ENCODE measurements at regions not wholly inside any gene's neighbourhood (a gene's known extent, or its start where the extent isn't known, plus 50 kb on each side); places are given as distances from the start of the nearest gene placed in this dataset.

- Histone ChIP-seq H3K23ac (ENCODE audit: low read length) (no peak overlapping the region), H4K91ac (ENCODE audit: low read depth, low read length) (no peak overlapping the region), H4K8ac (ENCODE audit: low read depth, low read length) (no peak overlapping the region), H3K27ac (ENCODE audit: low read depth, low read length) (no peak overlapping the region), H2BK120ac (ENCODE audit: insufficient read depth, low read length, poor library complexity) (no peak overlapping the region), H2AK5ac (ENCODE audit: low read length) (no peak overlapping the region), H2BK5ac (ENCODE audit: low read depth, low read length, poor library complexity) (no peak overlapping the region), H4K12ac (ENCODE audit: low read depth, low read length) (no peak overlapping the region), H2AFZ (ENCODE audit: insufficient read depth, low read length, poor library complexity) (no peak overlapping the region), H3K79me2 (ENCODE audit: control insufficient read depth, insufficient read depth, low read length, poor library complexity) (no peaks in the 10 kb centered on the region), H3K36me3 (ENCODE audit: control insufficient read depth in 1 of 2, insufficient read depth in 2 of 2, low read length in 2 of 2) (no peaks in the 10 kb centered on the region), H3K4ac (ENCODE audit: low read depth, low read length) (no peak overlapping the region), H3K27me3 (ENCODE audit: insufficient read depth, low read length) (no peaks in the 10 kb centered on the region), H2BK12ac (ENCODE audit: low read length) (no peak overlapping the region), H3K4me2 (ENCODE audit: low read length) (no peak overlapping the region), H3K14ac (ENCODE audit: low read length) (no peak overlapping the region), H3K79me1 (ENCODE audit: low read length) (no peaks in the 10 kb centered on the region), H3K9ac (ENCODE audit: low read length) (no peak overlapping the region), H3K4me1 (ENCODE audit: control insufficient read depth in 1 of 2, insufficient read depth in 2 of 2, low read length in 2 of 2) (no peaks in the 10 kb centered on the region), H3K4me3 (ENCODE audit: low read depth, low read length) (no peak overlapping the region), H3K9me3 (ENCODE audit: insufficient read depth, low read depth, low read length) (no peaks in the 10 kb centered on the region), H3K18ac (ENCODE audit: low read length) (no peak overlapping the region)
- DNase-seq = peak; percentile 83 to 85
- no CpG with 5 or more reads among the region's 6 CpGs for WGBS (ENCODE audit: extremely low coverage, insufficient coverage, insufficient read length)
Observed at GRCh38 chr11:104327861-104328511, 164.0 kb upstream of the PDGFD start.

- H3K4me3 ChIP-seq (ENCODE audit: low read depth, low read length) = no peak overlapping the region
- H2AK5ac ChIP-seq (ENCODE audit: low read length) = no peak overlapping the region
- H3K9ac ChIP-seq (ENCODE audit: low read length) = no peak overlapping the region
- no peak overlapping the region for H4K12ac ChIP-seq (ENCODE audit: low read depth, low read length)
- no CpG with 5 or more reads among the region's 1 CpG for WGBS (ENCODE audit: extremely low coverage, insufficient coverage, insufficient read length)
- H3K18ac ChIP-seq (ENCODE audit: low read length) = no peak overlapping the region
- no peak overlapping the region for H3K4me2 ChIP-seq (ENCODE audit: low read length)
- no peak overlapping the region for H4K91ac ChIP-seq (ENCODE audit: low read depth, low read length)
- H3K4me1 ChIP-seq (ENCODE audit: control insufficient read depth in 1 of 2, insufficient read depth in 2 of 2, low read length in 2 of 2) = peaks cover 0 to 2% of the 10 kb centered on the region in 2 experiments
- no peak for DNase-seq
- no peak overlapping the region for H2AFZ ChIP-seq (ENCODE audit: insufficient read depth, low read length, poor library complexity)
- no peaks in the 10 kb centered on the region for H3K9me3 ChIP-seq (ENCODE audit: insufficient read depth, low read depth, low read length)
- H3K14ac ChIP-seq (ENCODE audit: low read length) = no peak overlapping the region
- no peak overlapping the region for H3K4ac ChIP-seq (ENCODE audit: low read depth, low read length)
- H3K79me2 ChIP-seq (ENCODE audit: control insufficient read depth, insufficient read depth, low read length, poor library complexity) = no peaks in the 10 kb centered on the region
- H3K27ac ChIP-seq (ENCODE audit: low read depth, low read length) = no peak overlapping the region
- no peaks in the 10 kb centered on the region for H3K36me3 ChIP-seq (ENCODE audit: control insufficient read depth in 1 of 2, insufficient read depth in 2 of 2, low read length in 2 of 2)
- no peak overlapping the region for H2BK12ac ChIP-seq (ENCODE audit: low read length)
- no peak overlapping the region for H2BK120ac ChIP-seq (ENCODE audit: insufficient read depth, low read length, poor library complexity)
- H3K79me1 ChIP-seq (ENCODE audit: low read length) = no peaks in the 10 kb centered on the region
- H3K23ac ChIP-seq (ENCODE audit: low read length) = no peak overlapping the region
- H4K8ac ChIP-seq (ENCODE audit: low read depth, low read length) = no peak overlapping the region
- H3K27me3 ChIP-seq (ENCODE audit: insufficient read depth, low read length) = no peaks in the 10 kb centered on the region
- H2BK5ac ChIP-seq (ENCODE audit: low read depth, low read length, poor library complexity) = no peak overlapping the region
Observed at GRCh38 chr11:104325093-104325492, 161.1 kb upstream of the PDGFD start.

- H3K9me3 ChIP-seq (ENCODE audit: insufficient read depth, low read depth, low read length) = no peaks in the 10 kb centered on the region
- DNase-seq = no peak
- H3K4ac ChIP-seq (ENCODE audit: low read depth, low read length) = no peak overlapping the region
- no peak overlapping the region for H4K12ac ChIP-seq (ENCODE audit: low read depth, low read length)
- no peaks in the 10 kb centered on the region for H3K79me1 ChIP-seq (ENCODE audit: low read length)
- H2AK5ac ChIP-seq (ENCODE audit: low read length) = no peak overlapping the region
- H4K8ac ChIP-seq (ENCODE audit: low read depth, low read length) = no peak overlapping the region
- no peaks in the 10 kb centered on the region for H3K36me3 ChIP-seq (ENCODE audit: control insufficient read depth in 1 of 2, insufficient read depth in 2 of 2, low read length in 2 of 2)
- H3K4me1 ChIP-seq (ENCODE audit: control insufficient read depth in 1 of 2, insufficient read depth in 2 of 2, low read length in 2 of 2) = peaks cover 0 to 2% of the 10 kb centered on the region in 2 experiments
- no peak overlapping the region for H3K27ac ChIP-seq (ENCODE audit: low read depth, low read length)
- H2AFZ ChIP-seq (ENCODE audit: insufficient read depth, low read length, poor library complexity) = no peak overlapping the region
- H3K9ac ChIP-seq (ENCODE audit: low read length) = no peak overlapping the region
- H3K4me2 ChIP-seq (ENCODE audit: low read length) = no peak overlapping the region
- no peaks in the 10 kb centered on the region for H3K27me3 ChIP-seq (ENCODE audit: insufficient read depth, low read length)
- no peak overlapping the region for H2BK5ac ChIP-seq (ENCODE audit: low read depth, low read length, poor library complexity)
- no peak overlapping the region for H3K4me3 ChIP-seq (ENCODE audit: low read depth, low read length)
- no peak overlapping the region for H4K91ac ChIP-seq (ENCODE audit: low read depth, low read length)
- no peaks in the 10 kb centered on the region for H3K79me2 ChIP-seq (ENCODE audit: control insufficient read depth, insufficient read depth, low read length, poor library complexity)
- no peak overlapping the region for H3K23ac ChIP-seq (ENCODE audit: low read length)
- no peak overlapping the region for H2BK12ac ChIP-seq (ENCODE audit: low read length)
- no peak overlapping the region for H3K14ac ChIP-seq (ENCODE audit: low read length)
- H3K18ac ChIP-seq (ENCODE audit: low read length) = no peak overlapping the region
- no CpG with 5 or more reads among the region's 1 CpG for WGBS (ENCODE audit: extremely low coverage, insufficient coverage, insufficient read length)
- no peak overlapping the region for H2BK120ac ChIP-seq (ENCODE audit: insufficient read depth, low read length, poor library complexity)
Observed at GRCh38 chr11:104324276-104324675, 160.3 kb upstream of the PDGFD start.

- Histone ChIP-seq H3K9ac (ENCODE audit: low read length) (no peak overlapping the region), H2AK5ac (ENCODE audit: low read length) (no peak overlapping the region), H3K23ac (ENCODE audit: low read length) (no peak overlapping the region), H2BK120ac (ENCODE audit: insufficient read depth, low read length, poor library complexity) (no peak overlapping the region), H4K91ac (ENCODE audit: low read depth, low read length) (no peak overlapping the region), H3K4me3 (ENCODE audit: low read depth, low read length) (no peak overlapping the region), H3K27me3 (ENCODE audit: insufficient read depth, low read length) (no peaks in the 10 kb centered on the region), H3K79me1 (ENCODE audit: low read length) (no peaks in the 10 kb centered on the region), H2BK5ac (ENCODE audit: low read depth, low read length, poor library complexity) (no peak overlapping the region), H3K4ac (ENCODE audit: low read depth, low read length) (no peak overlapping the region), H2BK12ac (ENCODE audit: low read length) (no peak overlapping the region), H4K8ac (ENCODE audit: low read depth, low read length) (no peak overlapping the region), H2AFZ (ENCODE audit: insufficient read depth, low read length, poor library complexity) (no peak overlapping the region), H3K4me1 (ENCODE audit: control insufficient read depth in 1 of 2, insufficient read depth in 2 of 2, low read length in 2 of 2) (peaks cover 0 to 2% of the 10 kb centered on the region in 2 experiments), H3K4me2 (ENCODE audit: low read length) (no peak overlapping the region), H3K18ac (ENCODE audit: low read length) (no peak overlapping the region), H4K12ac (ENCODE audit: low read depth, low read length) (no peak overlapping the region), H3K14ac (ENCODE audit: low read length) (no peak overlapping the region), H3K79me2 (ENCODE audit: control insufficient read depth, insufficient read depth, low read length, poor library complexity) (no peaks in the 10 kb centered on the region), H3K36me3 (ENCODE audit: control insufficient read depth in 1 of 2, insufficient read depth in 2 of 2, low read length in 2 of 2) (no peaks in the 10 kb centered on the region), H3K9me3 (ENCODE audit: insufficient read depth, low read depth, low read length) (no peaks in the 10 kb centered on the region), H3K27ac (ENCODE audit: low read depth, low read length) (no peak overlapping the region)
- no peak for DNase-seq
- no CpG with 5 or more reads among the region's 2 CpGs for WGBS (ENCODE audit: extremely low coverage, insufficient coverage, insufficient read length)
Observed at GRCh38 chr11:104323841-104324240, 159.9 kb upstream of the PDGFD start.

Data from trophoblast cell (in vitro differentiated cells and primary cell).